HG03558 (cell line): ENCODE measurements at regions not wholly inside any gene's neighbourhood (a gene's known extent, or its start where the extent isn't known, plus 50 kb on each side); places are given as distances from the start of the nearest gene placed in this dataset.
"Not testable (repeated sequence)": the region's sequence is repeated elsewhere in the genome, so short reads cannot be mapped to it uniquely, and the experiment has no call there.

Source experiments
- ATAC-seq: cut with Tn5 transposase; IDR thresholded peaks from one replicate; pipeline ENCODE4 v1.9.1; 2021; ENCODE audit warnings: moderate number of reproducible peaks; ENCODE audit not compliant: unreplicated experiment; ENCODE audit errors: extremely low read depth

- ATAC-seq = no peak
These were observed 226.4 kb upstream of the ISL1 start for GRCh38 chr5:51156838-51157237.

- no peak for ATAC-seq
These were observed 224.1 kb upstream of the ISL1 start for GRCh38 chr5:51159164-51159563.

- ATAC-seq = no peak
These were observed 223.6 kb upstream of the ISL1 start for GRCh38 chr5:51159606-51160005.

GRCh38 chr5:51162245-51162644 is 221.0 kb upstream of the ISL1 start:
- ATAC-seq = no peak

GRCh38 chr5:51165621-51166020 is 217.6 kb upstream of the ISL1 start:
- not testable (repeated sequence) for ATAC-seq

- ATAC-seq = no peak
These were observed 210.2 kb upstream of the ISL1 start for GRCh38 chr5:51172903-51173626.

GRCh38 chr5:51181208-51181894 is 201.9 kb upstream of the ISL1 start:
- no peak for ATAC-seq

- ATAC-seq = no peak
These were observed 197.4 kb upstream of the ISL1 start for GRCh38 chr5:51185850-51186329.

GRCh38 chr5:51188001-51188591 is 195.2 kb upstream of the ISL1 start:
- ATAC-seq = no peak

- ATAC-seq = no peak
These were observed 188.6 kb upstream of the ISL1 start for GRCh38 chr5:51194671-51195070.

- no peak for ATAC-seq
These were observed 182.2 kb upstream of the ISL1 start for GRCh38 chr5:51201024-51201423.

- no peak for ATAC-seq
These were observed 181.5 kb upstream of the ISL1 start for GRCh38 chr5:51201708-51202107.

- no peak for ATAC-seq
These were observed 181.1 kb upstream of the ISL1 start for GRCh38 chr5:51202161-51202560.

GRCh38 chr5:51203598-51203997 is 179.7 kb upstream of the ISL1 start:
- no peak for ATAC-seq

GRCh38 chr5:51208296-51208695 is 175.0 kb upstream of the ISL1 start:
- ATAC-seq = no peak

GRCh38 chr5:51214746-51215145 is 168.5 kb upstream of the ISL1 start:
- ATAC-seq = no peak

GRCh38 chr5:51225789-51226742 is 157.2 kb upstream of the ISL1 start:
- no peak for ATAC-seq

GRCh38 chr5:51227963-51228470 is 155.2 kb upstream of the ISL1 start:
- ATAC-seq = no peak

- no peak for ATAC-seq
These were observed 152.9 kb upstream of the ISL1 start for GRCh38 chr5:51230336-51230735.

- no peak for ATAC-seq
These were observed 140.8 kb upstream of the ISL1 start for GRCh38 chr5:51242456-51242855.
